ENCODE measurements at regions not wholly inside any gene's neighbourhood (a gene's known extent, or its start where the extent isn't known, plus 50 kb on each side); places are given as distances from the start of the nearest gene placed in this dataset.

DNA sequence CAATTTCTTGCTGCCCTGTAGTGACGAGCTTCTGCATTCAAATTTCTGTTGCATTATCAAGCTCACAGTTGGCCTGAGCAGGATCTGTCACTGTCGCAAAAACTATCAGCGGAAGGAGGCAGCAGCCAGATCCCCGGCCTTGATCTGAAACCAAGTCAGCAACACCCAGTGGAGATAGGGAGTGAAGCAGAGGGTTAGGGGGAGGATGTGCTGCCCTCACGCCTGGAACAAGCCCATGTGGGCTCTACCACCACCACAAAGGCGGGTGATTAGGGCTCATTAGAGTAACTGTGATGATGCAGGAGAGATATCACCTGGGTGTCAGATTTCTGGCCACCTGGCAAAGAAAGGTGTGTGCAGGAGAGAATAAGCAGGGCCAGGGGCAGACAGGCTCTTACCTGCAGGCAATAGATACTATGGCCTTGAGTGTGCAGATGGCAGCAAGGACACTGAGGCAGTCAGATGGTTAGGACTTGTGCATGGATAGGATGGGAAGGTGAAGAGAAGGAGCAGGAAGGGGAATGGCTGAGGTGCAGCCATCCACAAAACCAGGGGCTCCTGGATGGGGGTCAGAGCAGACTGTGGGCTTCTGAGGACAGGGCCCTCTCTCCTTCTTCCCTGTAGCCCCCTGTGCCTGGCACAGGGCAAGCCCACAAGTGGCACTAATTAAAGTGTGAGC is 417.3 kb downstream of the RPS24 start:
- in situ Hi-C loops (cut with MboI; ENCODE audit: low sequenced_read_pairs, unreplicated experiment) = no loop called here

DNA sequence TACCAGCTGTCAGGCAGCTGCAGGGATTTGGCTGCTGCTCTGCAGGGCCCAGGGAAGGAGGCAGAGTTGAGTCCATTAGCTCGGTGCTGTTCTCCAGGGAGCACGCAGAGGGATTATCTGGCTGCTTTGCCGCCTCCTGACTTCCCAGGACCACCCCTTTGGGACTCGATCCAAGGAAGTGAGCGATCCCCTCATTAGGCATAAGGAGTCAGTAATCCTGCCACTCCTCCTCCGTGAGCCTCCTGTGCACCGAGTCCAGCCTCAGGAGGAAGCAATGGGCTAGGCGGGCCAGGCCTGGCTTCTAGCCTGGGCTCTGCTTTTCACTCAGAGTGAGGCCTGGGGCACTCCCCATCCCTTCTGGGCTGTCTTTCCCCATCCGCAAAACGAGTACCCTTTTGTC is 417.9 kb downstream of the RPS24 start:
- DNase-seq (ENCODE audit: low spot score) = no peak
- TF ChIP-seq, protein P1, sequence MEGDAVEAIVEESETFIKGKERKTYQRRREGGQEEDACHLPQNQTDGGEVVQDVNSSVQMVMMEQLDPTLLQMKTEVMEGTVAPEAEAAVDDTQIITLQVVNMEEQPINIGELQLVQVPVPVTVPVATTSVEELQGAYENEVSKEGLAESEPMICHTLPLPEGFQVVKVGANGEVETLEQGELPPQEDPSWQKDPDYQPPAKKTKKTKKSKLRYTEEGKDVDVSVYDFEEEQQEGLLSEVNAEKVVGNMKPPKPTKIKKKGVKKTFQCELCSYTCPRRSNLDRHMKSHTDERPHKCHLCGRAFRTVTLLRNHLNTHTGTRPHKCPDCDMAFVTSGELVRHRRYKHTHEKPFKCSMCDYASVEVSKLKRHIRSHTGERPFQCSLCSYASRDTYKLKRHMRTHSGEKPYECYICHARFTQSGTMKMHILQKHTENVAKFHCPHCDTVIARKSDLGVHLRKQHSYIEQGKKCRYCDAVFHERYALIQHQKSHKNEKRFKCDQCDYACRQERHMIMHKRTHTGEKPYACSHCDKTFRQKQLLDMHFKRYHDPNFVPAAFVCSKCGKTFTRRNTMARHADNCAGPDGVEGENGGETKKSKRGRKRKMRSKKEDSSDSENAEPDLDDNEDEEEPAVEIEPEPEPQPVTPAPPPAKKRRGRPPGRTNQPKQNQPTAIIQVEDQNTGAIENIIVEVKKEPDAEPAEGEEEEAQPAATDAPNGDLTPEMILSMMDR (IDR thresholded peaks at IDR 0.05; ENCODE audit: borderline replicate concordance, control extremely low read depth, extremely low read depth, insufficient read depth, missing control alignments) = no peak
- in situ Hi-C loops (cut with MboI; ENCODE audit: low sequenced_read_pairs, unreplicated experiment) = no loop called here

More for the DNA sequence above, 417.3 kb downstream of the RPS24 start:
- TF ChIP-seq, protein P1 (IDR thresholded peaks at IDR 0.05; ENCODE audit: borderline replicate concordance, control extremely low read depth, extremely low read depth, insufficient read depth, missing control alignments) = no peak
- no peak for DNase-seq (ENCODE audit: low spot score)

DNA sequence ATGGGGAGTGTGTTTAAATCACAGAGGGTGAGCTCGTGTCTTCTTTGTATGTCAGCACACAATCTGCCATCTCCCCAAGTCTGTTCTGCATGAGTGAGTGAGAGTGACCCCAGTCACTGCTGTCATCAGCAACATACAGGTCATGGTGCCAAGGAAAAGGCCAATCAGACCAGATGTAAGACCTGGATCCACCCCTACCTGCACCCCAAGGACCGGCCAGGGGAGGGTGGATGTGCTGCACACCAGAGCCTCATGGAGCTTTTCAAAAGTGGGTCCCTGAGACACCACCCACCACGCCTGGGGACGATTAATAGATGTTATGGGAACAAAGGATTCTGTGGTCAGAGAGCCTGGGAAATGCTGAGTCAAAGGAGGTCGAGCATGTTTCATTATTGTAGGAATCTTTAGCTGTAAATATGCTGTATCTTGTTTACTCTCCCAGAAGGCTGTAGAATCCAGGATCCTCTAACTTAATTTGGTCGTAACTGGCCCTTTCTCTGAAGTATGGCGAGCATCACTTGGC is 420.5 kb downstream of the RPS24 start:
- in situ Hi-C loops (cut with MboI; ENCODE audit: low sequenced_read_pairs, unreplicated experiment) = no loop called here
- no peak for DNase-seq (ENCODE audit: low spot score)
- TF ChIP-seq, protein P1 (IDR thresholded peaks at IDR 0.05; ENCODE audit: borderline replicate concordance, control extremely low read depth, extremely low read depth, insufficient read depth, missing control alignments) = no peak

DNA sequence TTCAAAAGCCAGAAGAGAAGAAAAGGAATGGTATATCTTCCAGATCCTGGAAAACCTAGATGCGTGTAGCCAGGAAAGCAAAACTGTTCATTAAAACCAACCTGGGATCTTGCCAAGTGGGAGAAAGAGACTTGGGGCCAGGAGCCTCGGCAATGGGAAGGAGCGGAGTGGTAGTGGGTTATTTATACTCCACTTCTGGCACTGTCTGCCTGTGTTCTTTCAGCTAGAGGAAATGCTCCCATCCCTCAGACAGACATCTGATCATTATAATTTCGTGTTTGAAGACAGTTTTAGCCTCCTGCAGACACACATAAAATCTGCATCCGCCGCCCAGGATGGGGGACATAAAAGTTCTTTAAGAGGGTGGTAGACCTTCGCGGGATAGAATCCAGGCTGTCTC is 421.6 kb downstream of the RPS24 start:
- TF ChIP-seq, protein P1 (IDR thresholded peaks at IDR 0.05; ENCODE audit: borderline replicate concordance, control extremely low read depth, extremely low read depth, insufficient read depth, missing control alignments) = no peak
- no peak for DNase-seq (ENCODE audit: low spot score)
- in situ Hi-C loops (cut with MboI; ENCODE audit: low sequenced_read_pairs, unreplicated experiment) = no loop called here

DNA sequence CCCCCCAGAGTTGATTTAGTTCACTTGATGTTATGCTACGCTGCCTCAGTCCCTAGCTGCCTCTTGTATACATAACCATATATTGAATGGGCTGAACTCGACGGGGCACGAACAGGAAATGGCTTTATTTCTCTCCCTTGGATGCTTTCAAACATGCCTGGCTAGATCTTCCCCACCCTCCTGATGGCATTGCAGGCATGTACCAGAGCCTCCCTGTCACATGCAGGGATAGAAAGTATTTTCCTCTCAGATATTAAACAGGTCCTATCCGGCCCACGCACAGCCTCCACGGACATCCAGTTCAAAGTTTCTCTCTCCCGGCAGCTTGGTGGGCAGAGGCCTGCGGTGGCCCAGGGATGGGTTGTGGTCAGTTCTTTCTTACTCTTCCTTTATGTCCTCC is 422.1 kb downstream of the RPS24 start:
- DNase-seq (ENCODE audit: low spot score) = no peak
- in situ Hi-C loops (cut with MboI; ENCODE audit: low sequenced_read_pairs, unreplicated experiment) = no loop called here
- TF ChIP-seq, protein P1 (IDR thresholded peaks at IDR 0.05; ENCODE audit: borderline replicate concordance, control extremely low read depth, extremely low read depth, insufficient read depth, missing control alignments) = no peak

DNA sequence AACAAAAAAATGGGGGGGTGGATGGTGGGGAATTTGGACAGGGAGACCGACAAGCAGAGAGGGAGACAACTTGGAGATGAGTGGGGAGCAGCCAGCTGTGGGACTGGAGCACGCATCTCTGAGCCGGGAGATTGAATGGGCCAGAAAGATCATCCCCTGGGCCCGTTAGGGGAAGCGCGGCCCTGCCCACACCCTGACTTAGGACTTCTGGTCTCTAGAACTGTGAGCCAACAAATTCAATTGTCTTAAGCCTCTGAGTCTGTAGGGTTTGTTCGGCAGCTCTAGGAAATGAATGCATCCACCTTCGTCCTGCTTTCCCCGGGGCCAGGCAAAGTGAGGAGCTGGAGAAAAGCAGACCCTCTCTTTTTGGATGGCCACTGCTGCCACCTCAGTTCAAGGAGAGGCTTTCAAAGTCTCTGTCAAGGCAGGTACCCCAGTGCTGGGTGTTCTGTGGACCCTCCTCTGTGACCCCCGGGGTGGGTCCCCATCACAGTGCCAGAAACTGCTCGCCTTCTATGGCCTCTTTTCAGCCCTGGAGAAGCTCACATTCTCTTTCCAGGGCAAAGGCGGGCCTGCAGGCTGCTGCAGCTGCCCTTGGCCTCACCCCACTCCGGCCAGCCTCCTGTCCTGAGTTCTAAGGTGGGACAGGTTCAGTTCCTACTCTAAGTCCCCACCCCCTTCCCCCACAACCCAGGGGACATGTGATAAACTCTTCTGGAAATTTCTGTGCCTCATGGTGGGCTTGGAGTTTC is 423.2 kb downstream of the RPS24 start:
- no peak for DNase-seq (ENCODE audit: low spot score)
- in situ Hi-C loops (cut with MboI; ENCODE audit: low sequenced_read_pairs, unreplicated experiment) = no loop called here
- TF ChIP-seq, protein P1 (IDR thresholded peaks at IDR 0.05; ENCODE audit: borderline replicate concordance, control extremely low read depth, extremely low read depth, insufficient read depth, missing control alignments) = no peak

Data from GM13976 (cell line).